ENCODE measurements at regions not wholly inside any gene's neighbourhood (a gene's known extent, or its start where the extent isn't known, plus 50 kb on each side); places are given as distances from the start of the nearest gene placed in this dataset.

GRCh38 chr1:232259333-232259732, 370.6 kb downstream of the SIPA1L2 start:
- DNase-seq (ENCODE audit: low read depth), result no peak

- no peak for DNase-seq (ENCODE audit: low read depth)
Observed at GRCh38 chr1:232252546-232253118, 377.3 kb downstream of the SIPA1L2 start.

GRCh38 chr1:232250838-232251237, 379.1 kb downstream of the SIPA1L2 start:
- no peak for DNase-seq (ENCODE audit: low read depth)

GRCh38 chr1:232249861-232250777, 379.8 kb downstream of the SIPA1L2 start:
- DNase-seq (ENCODE audit: low read depth), result no peak

GRCh38 chr1:232249339-232249738, 380.6 kb downstream of the SIPA1L2 start:
- no peak for DNase-seq (ENCODE audit: low read depth)

- DNase-seq (ENCODE audit: low read depth), result no peak
Observed at GRCh38 chr1:232248276-232248820, 381.6 kb downstream of the SIPA1L2 start.

- DNase-seq (ENCODE audit: low read depth), result no peak
Observed at GRCh38 chr1:232247669-232248068, 382.3 kb downstream of the SIPA1L2 start.

GRCh38 chr1:232244426-232244825, 385.5 kb downstream of the SIPA1L2 start:
- no peak for DNase-seq (ENCODE audit: low read depth)

- DNase-seq (ENCODE audit: low read depth), result no peak
Observed at GRCh38 chr1:232239998-232240397, 389.9 kb downstream of the SIPA1L2 start.

GRCh38 chr1:232239522-232239921, 390.4 kb downstream of the SIPA1L2 start:
- no peak for DNase-seq (ENCODE audit: low read depth)

GRCh38 chr1:232238009-232238408, 391.9 kb downstream of the SIPA1L2 start:
- no peak for DNase-seq (ENCODE audit: low read depth)

- DNase-seq (ENCODE audit: low read depth), result no peak
Observed at GRCh38 chr1:232227306-232227705, 402.6 kb downstream of the SIPA1L2 start.

GRCh38 chr1:232226197-232226712, 403.7 kb downstream of the SIPA1L2 start:
- peak; percentile 80 for DNase-seq (ENCODE audit: low read depth)

- DNase-seq (ENCODE audit: low read depth), result no peak
Observed at GRCh38 chr1:232225336-232226131, 404.4 kb downstream of the SIPA1L2 start.

- DNase-seq (ENCODE audit: low read depth), result no peak
Observed at GRCh38 chr1:232223887-232224286, 406.0 kb downstream of the SIPA1L2 start.

GRCh38 chr1:232223183-232223708, 406.7 kb downstream of the SIPA1L2 start:
- no peak for DNase-seq (ENCODE audit: low read depth)

GRCh38 chr1:232222614-232223013, 407.3 kb downstream of the SIPA1L2 start:
- DNase-seq (ENCODE audit: low read depth), result no peak

- DNase-seq (ENCODE audit: low read depth), result peak; percentile 81
Observed at GRCh38 chr1:232221802-232222499, 408.0 kb downstream of the SIPA1L2 start.

GRCh38 chr1:232218955-232219865, 410.7 kb downstream of the SIPA1L2 start:
- DNase-seq (ENCODE audit: low read depth), result no peak

All from HT1080 (cell line).